VCaP (cell line): ENCODE measurements at regions not wholly inside any gene's neighbourhood (a gene's known extent, or its start where the extent isn't known, plus 50 kb on each side); places are given as distances from the start of the nearest gene placed in this dataset.
A peak's percentile ranks its signal among the peaks of the same experiment; 100 is the strongest.

Source experiments
- H3K27ac ChIP-seq: fragments of 450-650 bp; 2 replicates; pipeline ENCODE4 v1.5.1; 2017
- CTCF ChIP-seq: fragments of 450-650 bp; conservative IDR thresholded peaks from 2 replicates; pipeline ENCODE4 v1.5.1; 2017; ENCODE audit warnings: mild to moderate bottlenecking, moderate library complexity

- no peak for TF ChIP-seq CTCF
- no peak overlapping the region for H3K27ac ChIP-seq
Measured at GRCh38 chr3:176431038-176431418, 766.3 kb downstream of the TBL1XR1 start.

- H3K27ac ChIP-seq = peak overlapping the region; percentile 6; the same call in 1 of the 2 replicates
- TF ChIP-seq CTCF = peak; percentile 91
Measured at GRCh38 chr3:176430244-176431037, 766.8 kb downstream of the TBL1XR1 start.

- TF ChIP-seq CTCF = no peak
- no peak overlapping the region for H3K27ac ChIP-seq
Measured at GRCh38 chr3:176428552-176428951, 768.7 kb downstream of the TBL1XR1 start.

- no peak overlapping the region for H3K27ac ChIP-seq
- no peak for TF ChIP-seq CTCF
Measured at GRCh38 chr3:176426371-176426770, 770.9 kb downstream of the TBL1XR1 start.

GRCh38 chr3:176416870-176417269 is 780.4 kb downstream of the TBL1XR1 start:
- TF ChIP-seq CTCF = no peak
- no peak overlapping the region for H3K27ac ChIP-seq

- H3K27ac ChIP-seq = no peak overlapping the region
- TF ChIP-seq CTCF = no peak
Measured at GRCh38 chr3:176415661-176416295, 781.5 kb downstream of the TBL1XR1 start.

GRCh38 chr3:176412771-176413170 is 784.5 kb downstream of the TBL1XR1 start:
- no peak for TF ChIP-seq CTCF
- no peak overlapping the region for H3K27ac ChIP-seq
